ENCODE measurements at regions not wholly inside any gene's neighbourhood (a gene's known extent, or its start where the extent isn't known, plus 50 kb on each side); places are given as distances from the start of the nearest gene placed in this dataset.
"Not testable (repeated sequence)": the region's sequence is repeated elsewhere in the genome, so short reads cannot be mapped to it uniquely, and the experiment has no call there.

GRCh38 chr4:96317891-96318290 lies 478.0 kb downstream of the PDHA2 start:
- DNase-seq (ENCODE audit: low spot score): no peak

- DNase-seq (ENCODE audit: low spot score): no peak
Observed at GRCh38 chr4:96326846-96327245, 487.0 kb downstream of the PDHA2 start.

GRCh38 chr4:96342196-96342595 lies 502.3 kb downstream of the PDHA2 start:
- DNase-seq (ENCODE audit: low spot score): no peak

GRCh38 chr4:96342790-96343455 lies 503.0 kb downstream of the PDHA2 start:
- DNase-seq (ENCODE audit: low spot score): no peak

GRCh38 chr4:96343836-96344235 lies 503.9 kb downstream of the PDHA2 start:
- DNase-seq (ENCODE audit: low spot score): no peak

GRCh38 chr4:96347582-96347981 lies 507.7 kb downstream of the PDHA2 start:
- no peak for DNase-seq (ENCODE audit: low spot score)

GRCh38 chr4:96352051-96352517 lies 512.2 kb downstream of the PDHA2 start:
- peak; percentile 35 for DNase-seq (ENCODE audit: low spot score)

- no peak for DNase-seq (ENCODE audit: low spot score)
Observed at GRCh38 chr4:96354036-96354712, 514.3 kb downstream of the PDHA2 start.

- no peak for DNase-seq (ENCODE audit: low spot score)
Observed at GRCh38 chr4:96355414-96355813, 515.5 kb downstream of the PDHA2 start.

GRCh38 chr4:96356591-96357370 lies 516.9 kb downstream of the PDHA2 start:
- DNase-seq (ENCODE audit: low spot score): no peak

GRCh38 chr4:96366632-96367031 lies 526.7 kb downstream of the PDHA2 start:
- no peak for DNase-seq (ENCODE audit: low spot score)

- no peak for DNase-seq (ENCODE audit: low spot score)
Observed at GRCh38 chr4:96375367-96375766, 535.5 kb downstream of the PDHA2 start.

- no peak for DNase-seq (ENCODE audit: low spot score)
Observed at GRCh38 chr4:96379524-96379923, 539.6 kb downstream of the PDHA2 start.

- no peak for DNase-seq (ENCODE audit: low spot score)
Observed at GRCh38 chr4:96380106-96380505, 540.2 kb downstream of the PDHA2 start.

- no peak for DNase-seq (ENCODE audit: low spot score)
Observed at GRCh38 chr4:96383349-96383748, 543.5 kb downstream of the PDHA2 start.

GRCh38 chr4:96389770-96390169 lies 549.9 kb downstream of the PDHA2 start:
- no peak for DNase-seq (ENCODE audit: low spot score)

GRCh38 chr4:96390404-96390803 lies 550.5 kb downstream of the PDHA2 start:
- no peak for DNase-seq (ENCODE audit: low spot score)

- no peak for DNase-seq (ENCODE audit: low spot score)
Observed at GRCh38 chr4:96395747-96396146, 555.9 kb downstream of the PDHA2 start.

- DNase-seq (ENCODE audit: low spot score): no peak
Observed at GRCh38 chr4:96406742-96407141, 566.8 kb downstream of the PDHA2 start.

- DNase-seq (ENCODE audit: low spot score): no peak
Observed at GRCh38 chr4:96407225-96407624, 567.3 kb downstream of the PDHA2 start.

- no peak for DNase-seq (ENCODE audit: low spot score)
Observed at GRCh38 chr4:96407738-96408463, 568.0 kb downstream of the PDHA2 start.

GRCh38 chr4:96414853-96415252 lies 575.0 kb downstream of the PDHA2 start:
- not testable (repeated sequence) for DNase-seq (ENCODE audit: low spot score)

All from COLO829 (cell line).